NCI-H2227 (cell line): ENCODE measurements at regions not wholly inside any gene's neighbourhood (a gene's known extent, or its start where the extent isn't known, plus 50 kb on each side); places are given as distances from the start of the nearest gene placed in this dataset.

Experiments
- DNase-seq: peaks from one replicate; lab custom pipeline; 2025; ENCODE audit not compliant: unreplicated experiment; lab: John Stamatoyannopoulos, UW

- DNase-seq = no peak
Measured at GRCh38 chr5:174282391-174282790, 236.9 kb downstream of the NSG2 start.

DNA sequence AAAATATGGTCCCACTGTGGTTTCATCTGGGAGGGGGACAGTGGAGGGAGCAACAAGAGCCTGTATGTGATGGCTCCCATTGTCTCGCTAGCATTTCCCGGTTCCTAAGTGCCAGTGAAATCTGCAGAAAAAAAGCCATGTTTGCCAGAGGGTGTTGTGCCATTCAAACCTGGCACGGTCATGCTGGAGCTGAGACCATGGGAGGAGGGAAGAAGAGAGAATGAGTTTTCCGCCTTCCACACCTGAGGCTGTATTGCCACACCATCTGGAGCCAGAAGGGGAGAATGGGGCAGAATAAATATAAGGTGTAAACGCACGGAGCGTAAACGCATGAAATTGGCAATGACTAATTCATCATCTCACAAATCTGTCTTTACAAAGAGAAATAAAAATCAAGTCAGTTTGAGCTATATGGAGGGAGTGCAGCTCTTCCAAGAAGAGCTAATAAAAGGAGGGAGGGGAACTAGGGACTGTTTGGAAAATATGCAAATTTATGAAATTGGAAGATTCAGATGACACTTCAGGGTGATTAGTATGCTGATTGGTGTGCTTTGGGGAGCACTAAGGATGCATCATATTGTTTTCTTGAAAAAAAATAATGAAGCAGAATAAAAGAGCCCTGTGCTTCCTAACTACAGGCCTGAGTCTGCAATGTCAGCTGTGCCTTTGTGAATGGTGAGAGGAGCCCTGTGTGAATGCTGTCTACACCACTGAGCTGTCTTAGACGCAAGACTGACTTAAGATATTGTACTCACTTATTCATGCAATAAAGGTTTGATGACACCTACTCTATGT, 237.9 kb downstream of the NSG2 start:
- DNase-seq = no peak

DNA sequence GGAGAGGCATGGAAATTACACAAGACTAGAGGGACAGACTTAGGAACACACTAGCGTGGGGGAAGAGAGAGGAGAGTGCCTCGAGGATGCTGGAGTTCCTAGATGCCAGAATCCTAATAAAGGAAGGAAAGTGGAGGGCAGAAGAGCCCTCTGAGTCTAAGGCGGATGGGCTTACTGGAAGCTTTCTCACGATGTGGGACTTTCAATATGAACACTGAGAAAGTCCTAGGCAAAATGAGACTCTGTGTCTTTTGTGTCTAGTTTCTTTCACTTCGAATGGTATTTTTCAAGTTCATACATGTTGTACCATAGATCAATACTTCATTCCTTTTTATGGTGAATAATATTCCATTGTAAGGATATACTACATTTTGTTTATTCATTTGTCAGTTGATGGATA, 239.4 kb downstream of the NSG2 start:
- no peak for DNase-seq

DNA sequence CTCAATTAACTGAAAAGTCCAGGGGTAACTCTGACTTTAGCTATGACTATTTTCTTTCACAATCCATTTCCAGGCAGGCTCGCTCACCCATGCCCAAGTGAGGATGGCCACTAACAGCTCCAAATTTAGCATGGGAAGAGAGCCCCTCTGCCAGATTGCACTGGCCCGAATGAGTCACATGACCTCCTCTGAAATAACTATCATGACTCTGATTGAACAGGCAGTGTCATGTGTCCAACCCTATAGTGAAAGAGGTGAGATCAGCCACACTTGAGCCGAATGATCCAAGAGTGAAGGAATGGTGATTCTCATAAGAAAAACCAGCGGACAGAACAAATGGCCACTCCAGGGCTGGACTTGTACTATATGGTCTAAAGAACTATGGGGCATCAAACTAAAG, 242.3 kb downstream of the NSG2 start:
- DNase-seq = no peak

GRCh38 chr5:174288439-174288838, 242.9 kb downstream of the NSG2 start:
- no peak for DNase-seq

GRCh38 chr5:174291162-174291561, 245.7 kb downstream of the NSG2 start:
- DNase-seq = no peak

GRCh38 chr5:174292348-174292747, 246.8 kb downstream of the NSG2 start:
- no peak for DNase-seq

DNA sequence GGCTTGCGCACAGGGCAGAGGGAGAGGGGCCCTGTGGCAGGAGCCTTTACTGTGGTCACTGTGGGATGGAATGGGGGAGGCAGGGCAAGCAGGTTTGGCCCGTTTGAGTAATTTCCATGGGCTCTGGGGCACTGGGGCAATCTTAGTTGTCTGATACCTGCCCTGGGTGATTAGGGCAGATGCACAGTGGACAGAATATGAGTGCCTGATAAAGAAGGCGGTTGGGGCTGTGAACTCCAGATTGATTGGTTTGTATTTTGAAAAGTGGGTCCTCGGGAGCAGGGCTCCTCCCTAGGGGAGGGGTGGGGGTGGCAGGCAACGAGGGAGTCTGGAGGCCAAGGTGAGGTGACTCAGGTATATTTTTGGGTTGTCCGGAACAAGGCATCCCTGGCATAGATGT, 247.5 kb downstream of the NSG2 start:
- no peak for DNase-seq

GRCh38 chr5:174293481-174293880, 248.0 kb downstream of the NSG2 start:
- DNase-seq = no peak

DNA sequence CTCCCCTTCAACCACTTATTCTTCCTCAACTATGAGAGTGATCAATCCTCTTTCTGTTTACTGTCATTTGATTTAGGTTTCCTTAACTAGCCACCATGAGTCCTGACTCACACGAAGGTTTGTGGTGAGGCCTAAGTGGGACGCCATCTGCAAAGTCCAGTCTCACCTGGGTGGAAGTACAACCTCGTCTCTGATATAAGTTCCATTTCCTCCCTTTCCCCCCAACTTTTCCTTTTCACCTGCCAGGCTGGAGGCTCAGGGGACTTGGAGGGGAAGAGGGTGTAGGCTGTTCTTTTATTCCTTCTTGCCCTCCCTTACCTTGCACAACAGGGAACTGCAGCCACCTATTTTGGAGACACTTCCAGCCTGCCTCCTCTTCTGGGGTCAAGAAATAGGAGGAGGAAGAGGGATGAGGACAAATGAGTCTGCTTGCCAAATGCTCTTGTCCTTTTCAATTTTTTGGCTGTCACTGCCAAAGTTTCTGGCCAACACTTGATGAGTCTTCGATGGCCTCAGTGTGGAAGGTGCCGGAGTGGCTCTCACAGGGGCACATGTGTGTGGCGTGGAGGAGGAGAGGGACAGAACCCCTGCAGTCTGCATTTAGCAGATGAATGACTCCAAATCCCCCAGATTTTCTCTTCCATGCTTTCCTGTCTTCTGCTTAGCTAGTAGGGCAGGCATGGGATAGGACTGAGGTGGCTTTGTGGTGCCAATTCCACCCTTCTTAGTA, 249.6 kb downstream of the NSG2 start:
- no peak for DNase-seq

GRCh38 chr5:174295702-174296436, 250.4 kb downstream of the NSG2 start:
- no peak for DNase-seq

DNA sequence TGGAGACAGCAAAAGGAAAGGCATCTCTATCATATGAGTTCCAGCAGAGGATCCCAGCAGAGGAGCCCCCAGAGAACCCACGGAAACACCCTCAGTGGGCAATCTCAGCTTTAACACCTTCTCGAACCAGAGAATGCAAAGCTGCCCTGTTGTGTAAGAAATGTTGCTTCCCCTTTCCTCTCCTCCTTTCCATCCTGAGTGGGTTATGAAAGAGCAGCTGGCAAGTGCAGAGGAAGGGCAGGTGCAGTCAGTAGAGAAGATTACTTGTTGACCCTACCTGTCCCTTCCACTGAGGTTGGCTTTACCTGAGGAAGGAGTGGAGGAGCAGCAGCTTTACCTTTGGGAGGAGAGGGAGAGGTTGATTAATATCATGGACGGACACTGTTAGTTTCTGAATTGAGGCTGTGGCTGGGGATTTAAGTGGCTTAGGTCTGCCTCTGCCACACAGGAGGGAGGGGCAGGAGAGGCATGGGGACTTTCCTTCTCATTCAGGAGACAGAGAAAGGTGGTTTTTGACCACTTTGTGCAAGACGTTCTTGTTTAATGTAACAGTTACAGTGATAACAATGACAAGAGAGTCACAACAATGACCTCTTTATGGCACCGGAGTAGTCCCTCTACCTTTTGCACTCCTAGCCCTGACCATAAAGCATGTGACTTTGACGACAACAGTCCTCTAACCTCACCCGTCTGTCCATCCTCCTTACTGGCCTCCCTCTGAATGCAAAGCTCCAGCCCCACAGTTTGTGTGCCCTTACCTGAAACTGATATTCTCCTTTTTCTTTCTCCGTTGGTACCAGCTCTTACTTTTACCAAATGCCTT, 254.8 kb downstream of the NSG2 start:
- DNase-seq = no peak

- DNase-seq = no peak
Measured at GRCh38 chr5:174300941-174301761, 255.6 kb downstream of the NSG2 start.

GRCh38 chr5:174301848-174302625, 256.5 kb downstream of the NSG2 start:
- no peak for DNase-seq

- DNase-seq = no peak
Measured at GRCh38 chr5:174303035-174303434, 257.5 kb downstream of the NSG2 start.

DNA sequence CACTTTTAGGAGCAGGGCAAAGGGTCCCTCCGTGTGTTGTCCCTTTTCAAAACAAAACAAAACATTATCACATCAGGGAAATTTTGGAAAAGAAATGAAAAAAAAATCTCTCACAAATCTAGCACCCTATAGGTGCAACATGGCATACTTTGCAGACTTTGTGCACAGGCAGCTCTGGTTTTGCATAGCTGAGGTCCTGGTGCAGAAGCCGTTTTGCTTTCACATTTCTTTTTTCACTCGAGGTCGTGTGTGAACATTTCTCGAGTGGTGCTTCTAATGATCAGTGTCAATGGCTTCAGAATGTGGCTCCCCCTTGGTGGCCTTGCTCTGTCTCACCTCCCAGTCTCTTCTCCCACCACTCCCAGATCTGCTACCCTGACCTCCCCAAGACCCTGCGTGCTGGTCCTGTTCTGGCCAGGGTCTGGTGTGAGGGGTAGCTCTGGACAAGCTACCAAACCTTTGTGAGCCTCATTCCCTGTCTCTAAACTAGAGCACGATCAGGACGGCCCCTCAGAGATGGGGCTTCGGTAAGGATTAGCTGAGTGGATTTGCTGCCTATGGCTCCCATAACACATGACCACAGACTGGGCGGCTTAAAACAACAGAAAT, 258.0 kb downstream of the NSG2 start:
- DNase-seq = no peak

DNA sequence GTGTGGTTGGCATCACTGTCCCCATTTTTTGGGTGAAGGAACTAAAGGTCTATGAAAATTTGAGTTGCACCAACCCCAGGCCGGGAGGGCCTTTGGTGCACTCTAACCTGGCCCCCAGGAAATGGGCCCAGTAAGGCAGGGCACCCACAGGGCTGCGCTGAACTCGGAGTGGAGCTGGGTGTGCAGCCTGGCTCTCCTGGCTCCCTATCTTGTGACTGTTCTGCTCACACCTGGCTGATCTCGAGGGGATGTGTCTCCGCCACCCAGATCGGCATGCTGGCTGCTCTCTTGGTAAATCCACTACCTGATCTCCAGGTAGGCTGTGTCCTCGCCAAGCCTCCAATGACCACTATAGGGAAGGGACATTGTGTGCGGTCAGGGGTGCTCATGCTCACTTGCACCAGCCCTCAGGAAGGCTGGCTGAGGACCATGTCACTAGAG, 259.8 kb downstream of the NSG2 start:
- no peak for DNase-seq

DNA sequence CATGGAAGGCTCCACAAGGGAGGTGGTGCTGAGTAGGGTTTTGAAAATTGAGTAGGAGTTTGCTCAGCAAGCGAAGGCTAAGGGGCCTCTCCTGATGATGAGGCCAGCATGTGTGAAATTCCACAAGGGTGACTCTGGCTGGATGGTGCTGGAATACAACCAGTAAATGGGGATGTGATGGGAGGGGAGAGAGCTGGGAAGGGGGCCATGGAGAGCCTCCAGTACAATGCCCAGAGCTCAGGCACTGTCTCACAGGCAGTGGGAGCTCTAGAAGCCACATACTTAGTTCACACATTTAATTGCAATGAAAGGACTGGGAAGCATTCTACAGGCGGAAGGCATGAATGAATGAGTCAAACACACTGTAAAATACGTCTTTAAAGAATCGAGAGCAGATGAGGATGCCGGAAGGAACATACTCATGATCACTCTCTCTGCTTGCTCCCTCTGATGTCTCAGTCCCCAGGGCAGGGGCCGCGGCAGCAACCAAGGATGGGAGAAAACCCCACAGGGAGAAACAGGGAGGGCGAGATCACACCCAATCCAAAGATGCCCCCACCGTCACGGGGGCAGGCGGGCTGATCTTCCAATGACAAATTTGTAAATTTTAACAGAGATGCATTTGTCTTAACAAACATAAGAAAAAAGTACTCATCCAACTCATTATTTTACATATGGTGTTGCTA, 261.0 kb downstream of the NSG2 start:
- no peak for DNase-seq
